Activated T-cell treated with anti-CD3 and anti-CD28 coated beads, Interleukin-2, amount 50 U/mL, for 1 hour (primary cell): ENCODE measurements at regions not wholly inside any gene's neighbourhood (a gene's known extent, or its start where the extent isn't known, plus 50 kb on each side); places are given as distances from the start of the nearest gene placed in this dataset.
"Not testable (repeated sequence)": the region's sequence is repeated elsewhere in the genome, so short reads cannot be mapped to it uniquely, and the experiment has no call there.

ENCODE experiments used
- DNase-seq: peaks from one replicate; pipeline ENCODE4 v3.0.0-alpha.2; 2020

- no peak for DNase-seq
Measured at GRCh38 chr11:10998674-10999073, 140.8 kb upstream of the ZBED5 start.

DNA sequence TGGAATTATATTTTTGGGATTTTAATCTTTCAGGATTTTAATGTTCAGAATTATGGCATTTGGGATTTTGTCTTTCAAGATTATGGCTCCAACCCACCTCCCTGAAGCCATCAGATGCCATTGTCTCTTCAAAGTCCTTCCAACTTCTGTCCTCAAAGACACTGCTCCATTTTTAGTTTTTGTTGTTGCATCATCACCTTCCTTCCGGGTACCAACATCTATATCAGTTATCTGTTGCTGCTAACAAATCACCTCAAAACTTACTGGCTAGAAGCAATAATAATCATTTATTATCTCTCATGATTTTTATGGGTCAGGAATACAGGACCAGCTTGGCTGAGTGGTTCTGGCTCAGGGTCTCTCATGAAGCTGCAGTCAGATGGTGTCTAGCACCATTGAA lies 138.8 kb upstream of the ZBED5 start:
- no peak for DNase-seq

DNA sequence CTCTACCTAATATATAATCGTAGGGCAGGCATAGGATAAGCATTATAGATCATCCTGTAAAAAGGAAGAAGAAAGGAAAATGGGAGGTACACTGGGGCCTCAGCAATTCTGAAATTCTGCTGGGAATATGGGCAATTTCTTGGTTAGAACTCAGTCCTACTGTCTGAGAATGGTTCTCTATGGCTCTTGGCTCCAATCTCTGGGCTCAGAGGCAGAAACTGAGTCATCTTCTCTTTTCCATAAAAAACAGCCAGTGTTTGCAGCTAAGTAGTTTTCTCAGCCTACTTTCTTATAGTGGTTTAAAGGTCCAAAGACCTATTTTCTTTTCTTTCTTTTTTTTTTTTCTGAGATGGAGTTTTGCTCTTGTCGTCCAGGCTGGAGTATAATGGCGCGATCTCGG lies 135.8 kb upstream of the ZBED5 start:
- no peak for DNase-seq

- no peak for DNase-seq
Measured at GRCh38 chr11:10993186-10993585, 135.3 kb upstream of the ZBED5 start.

DNA sequence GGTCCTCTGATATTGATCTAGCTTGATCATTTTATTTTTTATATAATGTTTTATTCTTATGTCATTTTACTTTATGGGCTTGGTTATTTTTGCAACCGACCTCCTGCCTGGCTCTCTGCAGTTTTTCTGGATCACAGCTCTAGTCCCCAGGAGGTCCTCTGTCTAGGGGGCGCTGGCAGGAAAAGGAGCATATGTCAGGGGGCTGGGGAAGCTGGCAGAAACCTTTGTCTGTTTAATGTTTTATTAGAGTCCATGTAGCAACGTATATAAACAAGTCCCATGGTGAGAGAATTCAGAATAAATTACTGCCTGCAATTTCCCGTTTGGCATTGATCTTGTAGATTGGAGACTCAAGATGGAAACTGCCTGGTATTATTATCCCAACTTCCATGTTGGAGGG lies 133.5 kb upstream of the ZBED5 start:
- no peak for DNase-seq

DNA sequence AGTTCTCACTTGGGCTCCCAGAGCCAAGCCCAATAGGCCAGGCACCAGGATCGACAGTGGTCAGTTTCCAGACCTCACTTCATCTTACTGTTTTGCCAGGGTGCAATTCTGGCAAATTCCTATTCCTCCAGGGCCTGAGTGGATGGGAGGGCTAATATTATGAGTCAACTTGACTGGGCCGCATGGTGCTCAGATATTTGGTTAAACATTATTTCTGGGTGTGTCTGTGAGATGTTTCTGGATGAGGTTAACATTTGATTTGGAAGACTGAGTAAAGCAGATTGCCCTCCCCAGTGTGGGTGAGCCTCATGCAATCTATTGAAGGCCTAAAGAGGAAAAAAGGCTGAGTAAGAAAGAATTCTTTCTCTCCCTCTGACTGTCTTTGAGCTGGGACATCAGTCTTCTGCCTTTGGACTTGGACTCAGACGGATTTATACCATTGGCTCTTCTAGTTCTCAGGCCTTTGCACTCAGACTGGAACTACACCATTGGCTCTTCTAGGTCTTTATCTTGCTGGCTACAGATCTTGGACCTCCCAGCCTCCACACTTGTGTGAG lies 132.9 kb upstream of the ZBED5 start:
- DNase-seq, result no peak

DNA sequence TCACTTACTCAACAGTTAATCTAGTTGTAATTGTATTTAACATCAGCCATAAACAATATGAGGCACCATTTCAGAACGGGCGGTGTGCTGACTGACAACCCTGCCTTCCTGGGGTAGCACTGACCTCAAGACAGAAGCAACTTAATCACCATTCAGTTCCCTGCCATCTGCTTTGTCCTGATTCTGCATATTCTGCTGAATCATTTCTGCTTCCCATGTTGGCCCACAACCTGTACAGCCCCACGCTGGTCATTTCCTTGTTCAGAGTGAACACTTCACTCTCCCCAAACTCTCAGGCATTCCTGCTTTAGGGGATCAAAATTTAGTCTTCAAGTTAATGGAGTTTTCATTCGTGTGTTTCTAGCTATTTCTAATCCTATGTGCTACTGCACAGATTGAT lies 132.3 kb upstream of the ZBED5 start:
- no peak for DNase-seq

DNA sequence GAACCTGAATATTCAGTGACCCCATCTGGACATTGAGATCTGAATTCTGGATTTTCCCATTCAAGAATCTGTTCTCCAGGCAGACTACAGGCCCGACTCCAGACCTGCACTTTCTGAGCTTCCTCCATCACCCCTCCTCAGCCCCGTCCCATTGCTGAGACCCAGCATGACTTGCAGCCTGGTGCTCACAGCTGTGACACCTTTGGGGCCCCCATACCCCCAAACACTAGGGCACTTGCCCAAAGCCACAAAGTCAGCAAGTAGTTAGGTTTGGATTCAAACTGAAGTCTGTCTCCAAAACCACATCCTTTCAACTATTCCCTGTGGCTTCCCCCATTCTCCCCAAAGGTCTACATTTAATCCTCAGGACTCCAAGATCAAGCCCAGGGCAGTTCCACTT lies 128.2 kb upstream of the ZBED5 start:
- no peak for DNase-seq

- no peak for DNase-seq
Measured at GRCh38 chr11:10984742-10985141, 126.9 kb upstream of the ZBED5 start.

DNA sequence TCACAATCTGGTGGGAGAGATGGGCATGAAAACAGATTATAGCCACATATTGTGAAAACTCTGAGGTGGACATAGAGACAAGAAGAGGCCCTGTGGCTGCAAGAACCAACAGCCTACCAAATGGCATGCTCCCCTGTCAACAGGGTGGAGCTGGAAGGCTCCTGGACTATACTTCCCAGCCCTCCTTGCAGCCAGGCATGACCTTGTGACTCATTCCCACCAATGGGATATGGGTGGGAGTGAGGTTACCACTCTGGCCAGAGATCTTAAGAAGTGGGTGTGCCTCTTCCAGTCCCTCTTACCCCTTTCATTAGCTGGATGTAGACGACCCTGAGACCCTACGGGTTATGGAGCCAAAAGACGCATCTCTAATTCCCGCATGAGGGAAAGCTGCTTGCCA lies 126.4 kb upstream of the ZBED5 start:
- no peak for DNase-seq

- DNase-seq, result no peak
Measured at GRCh38 chr11:10982704-10983510, 125.1 kb upstream of the ZBED5 start.

- DNase-seq, result no peak
Measured at GRCh38 chr11:10979529-10979928, 121.7 kb upstream of the ZBED5 start.

DNA sequence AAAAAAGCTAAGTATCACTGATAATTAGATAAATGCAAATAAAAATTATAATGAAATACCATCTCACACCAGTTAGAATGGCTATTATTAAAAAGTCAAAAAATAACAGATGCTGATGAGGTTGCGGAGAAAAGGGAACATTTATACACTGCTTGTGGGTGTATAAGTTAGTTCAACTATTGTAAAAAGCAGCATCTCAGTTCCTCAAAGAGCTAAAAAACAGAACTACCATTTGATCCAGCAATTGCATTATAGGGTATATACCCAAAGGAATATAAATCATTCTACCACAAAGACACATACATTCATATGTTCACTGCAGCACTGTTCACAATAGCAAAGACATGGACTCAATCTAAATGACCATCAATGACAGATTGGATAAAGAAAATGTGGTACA lies 120.3 kb upstream of the ZBED5 start:
- no peak for DNase-seq

GRCh38 chr11:10975287-10975721 lies 117.5 kb upstream of the ZBED5 start:
- DNase-seq, result no peak

DNA sequence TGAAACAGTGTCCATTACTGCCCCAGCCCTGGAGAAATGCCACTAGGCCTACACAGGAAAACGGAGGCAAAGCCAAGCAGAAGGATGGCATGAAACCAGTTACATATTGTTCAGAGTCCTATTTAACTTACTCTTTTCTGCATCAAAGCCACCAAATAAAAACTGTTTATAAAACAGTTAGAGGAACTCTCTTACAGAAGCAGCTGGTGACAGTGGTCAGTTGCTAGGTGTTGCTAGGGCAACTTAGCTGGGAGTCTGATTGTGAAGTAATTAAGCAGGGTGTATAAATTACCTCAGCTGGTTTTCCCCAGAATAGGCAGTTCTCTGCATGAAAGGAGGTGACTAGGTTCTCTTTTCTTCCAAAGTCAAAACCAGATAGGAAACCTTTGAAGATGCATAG lies 115.6 kb upstream of the ZBED5 start:
- DNase-seq, result no peak

GRCh38 chr11:10970926-10971325 lies 113.1 kb upstream of the ZBED5 start:
- DNase-seq, result no peak

DNA sequence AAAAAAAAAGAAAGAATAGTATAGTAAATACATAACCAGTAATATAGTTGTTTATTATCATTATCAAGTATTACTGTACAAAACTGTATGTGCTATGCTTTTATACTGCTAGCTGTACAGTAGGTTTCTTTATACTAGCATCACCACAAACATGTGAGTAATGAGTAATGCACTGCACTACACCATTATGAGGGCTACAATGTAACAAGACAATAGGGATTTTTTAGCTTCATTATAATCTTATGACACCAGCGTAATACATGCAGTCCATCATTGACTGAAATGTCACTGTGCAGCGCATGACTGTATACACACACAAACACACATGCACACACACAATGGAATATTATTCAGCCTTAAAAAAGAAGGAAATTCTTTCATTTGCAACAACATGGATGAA lies 111.5 kb upstream of the ZBED5 start:
- no peak for DNase-seq

- DNase-seq, result not testable (repeated sequence)
Measured at GRCh38 chr11:10956884-10957283, 99.0 kb upstream of the ZBED5 start.

DNA sequence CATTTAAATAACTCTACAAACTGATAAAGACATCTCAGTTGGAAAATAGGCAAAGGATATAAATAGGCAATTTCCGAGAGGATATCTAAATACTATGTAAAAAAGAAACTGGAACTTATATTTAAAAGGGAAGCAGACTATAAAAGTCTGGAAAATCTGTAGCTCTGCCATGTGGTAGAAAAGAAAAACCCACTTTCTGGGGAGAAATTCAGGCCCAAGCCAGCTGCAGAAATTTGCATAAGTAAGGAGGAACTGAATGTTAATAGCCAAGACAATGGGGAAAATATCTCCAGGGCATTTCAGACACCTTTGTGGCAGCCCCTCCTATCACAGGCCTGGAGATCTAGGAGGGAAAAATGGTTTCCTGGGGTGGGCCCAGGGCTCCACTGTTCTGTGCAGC lies 97.8 kb upstream of the ZBED5 start:
- no peak for DNase-seq

GRCh38 chr11:10954184-10954583 lies 96.3 kb upstream of the ZBED5 start:
- no peak for DNase-seq

DNA sequence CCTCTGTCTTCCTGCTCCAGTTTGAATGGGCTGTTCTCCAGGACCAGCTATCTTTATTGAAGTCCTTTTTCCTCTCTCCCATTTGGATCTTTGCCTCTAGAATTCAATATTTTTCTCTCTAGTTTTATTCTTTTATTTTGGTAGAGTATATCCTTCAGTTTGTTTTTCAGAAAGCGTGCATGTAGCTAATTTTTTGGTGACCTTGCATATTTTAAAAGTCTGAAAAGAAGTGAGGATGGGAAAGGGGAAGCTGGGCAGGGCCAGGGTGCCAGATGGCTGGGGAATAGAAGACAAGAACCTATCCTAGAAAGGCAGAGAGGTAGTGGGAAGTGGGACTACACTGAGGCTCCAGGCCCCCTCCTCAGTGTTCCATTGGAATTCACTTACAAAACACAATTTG lies 95.0 kb upstream of the ZBED5 start:
- no peak for DNase-seq

DNA sequence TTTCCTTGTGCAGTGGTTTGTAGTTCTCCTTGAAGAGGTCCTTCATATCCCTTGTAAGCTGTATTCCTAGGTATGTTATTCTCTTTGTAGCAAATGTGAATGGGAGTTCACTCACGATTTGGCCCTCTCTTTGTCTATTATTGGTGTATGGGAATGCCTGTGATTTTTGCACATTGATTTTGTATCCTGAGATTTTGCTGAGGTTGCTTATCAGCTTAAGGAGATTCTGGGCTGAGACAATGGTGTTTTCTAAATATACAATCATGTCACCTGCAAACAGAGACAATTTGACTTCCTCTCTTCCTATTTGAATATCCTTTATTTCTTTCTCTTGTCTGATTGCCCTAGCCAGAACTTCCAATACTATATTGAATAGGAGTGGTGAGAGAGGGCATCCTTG lies 90.1 kb upstream of the ZBED5 start:
- not testable (repeated sequence) for DNase-seq

DNA sequence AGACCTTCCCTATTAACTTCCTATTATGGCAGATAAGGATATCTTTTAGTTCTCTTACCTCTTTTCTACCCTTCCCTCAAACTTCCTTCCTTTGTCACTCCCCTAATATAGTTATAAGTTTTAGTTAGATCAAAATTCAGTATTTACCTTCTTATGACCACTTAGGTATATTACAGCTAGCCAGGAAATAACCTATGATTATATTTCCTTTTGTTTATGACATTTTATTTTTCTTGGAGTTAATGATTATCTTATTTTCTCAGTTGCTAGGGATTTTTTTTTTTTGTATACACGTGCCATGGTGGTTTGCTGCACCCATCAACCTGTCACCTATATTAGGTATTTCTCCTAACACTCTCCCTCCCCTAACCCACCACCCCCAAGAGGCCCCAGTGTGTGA lies 88.2 kb upstream of the ZBED5 start:
- no peak for DNase-seq

GRCh38 chr11:10945196-10945595 lies 87.3 kb upstream of the ZBED5 start:
- DNase-seq, result no peak

GRCh38 chr11:10943968-10944367 lies 86.1 kb upstream of the ZBED5 start:
- DNase-seq, result no peak
